ENCODE measurements at regions not wholly inside any gene's neighbourhood (a gene's known extent, or its start where the extent isn't known, plus 50 kb on each side); places are given as distances from the start of the nearest gene placed in this dataset.

- Mint-ChIP-seq H3K9me3 (peaks cover 0 to 6% (median 1%) of the 10 kb centered on the region in 3 donors), H3K27ac (no peak overlapping the region), H3K27me3 (no peaks in the 10 kb centered on the region), H3K4me1 (peaks cover 0 to 1% (median 0%) of the 10 kb centered on the region in 3 donors), H3K4me3 (no peak overlapping the region), H3K36me3 (peaks cover 2% of the 10 kb centered on the region)
These were observed 294.1 kb downstream of the DLEU7 start for GRCh38 chr13:50549221-50549942.

GRCh38 chr13:50550151-50550550 lies 293.3 kb downstream of the DLEU7 start:
- Mint-ChIP-seq H3K36me3 (peaks cover 2% of the 10 kb centered on the region), H3K9me3 (peaks cover 0 to 6% (median 1%) of the 10 kb centered on the region in 3 donors), H3K27me3 (no peaks in the 10 kb centered on the region), H3K4me1 (peaks cover 0 to 1% (median 0%) of the 10 kb centered on the region in 3 donors), H3K27ac (no peak overlapping the region), H3K4me3 (no peak overlapping the region)

GRCh38 chr13:50552424-50552966 lies 291.0 kb downstream of the DLEU7 start:
- H3K27ac Mint-ChIP-seq: no peak overlapping the region
- H3K4me3 Mint-ChIP-seq: no peak overlapping the region
- H3K36me3 Mint-ChIP-seq: peaks cover 2% of the 10 kb centered on the region
- peaks cover 0 to 6% (median 1%) of the 10 kb centered on the region in 3 donors for H3K9me3 Mint-ChIP-seq
- H3K4me1 Mint-ChIP-seq: peaks cover 0 to 1% (median 0%) of the 10 kb centered on the region in 3 donors
- H3K27me3 Mint-ChIP-seq: no peaks in the 10 kb centered on the region

DNA sequence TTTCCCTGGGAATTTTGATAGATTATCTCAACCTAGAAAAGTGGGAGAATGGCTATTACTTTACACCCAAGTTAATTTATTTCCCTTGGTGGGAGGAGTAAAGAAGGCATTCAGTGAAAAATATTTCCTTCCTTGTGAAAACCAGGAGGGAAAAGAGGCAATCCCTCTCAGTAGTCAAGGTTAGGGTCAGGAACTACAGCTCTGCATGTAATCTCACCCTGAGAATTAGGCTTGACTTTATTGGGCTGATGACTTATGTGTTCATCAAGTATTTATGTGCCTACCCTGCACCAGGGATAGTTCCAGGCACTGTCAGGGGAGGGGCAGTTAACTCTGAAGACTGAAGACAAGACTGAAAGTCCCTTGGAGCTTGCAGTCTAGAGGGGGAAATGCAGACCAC lies 281.8 kb downstream of the DLEU7 start:
- H3K4me1 Mint-ChIP-seq: no peaks in the 10 kb centered on the region
- peaks cover 0 to 2% (median 2%) of the 10 kb centered on the region in 3 donors for H3K9me3 Mint-ChIP-seq
- H3K27ac Mint-ChIP-seq: no peak overlapping the region
- H3K27me3 Mint-ChIP-seq: no peaks in the 10 kb centered on the region
- peak overlapping the region in 1 of 4 donors; percentile 4 for H3K4me3 Mint-ChIP-seq
- H3K36me3 Mint-ChIP-seq: peaks cover 3% of the 10 kb centered on the region

DNA sequence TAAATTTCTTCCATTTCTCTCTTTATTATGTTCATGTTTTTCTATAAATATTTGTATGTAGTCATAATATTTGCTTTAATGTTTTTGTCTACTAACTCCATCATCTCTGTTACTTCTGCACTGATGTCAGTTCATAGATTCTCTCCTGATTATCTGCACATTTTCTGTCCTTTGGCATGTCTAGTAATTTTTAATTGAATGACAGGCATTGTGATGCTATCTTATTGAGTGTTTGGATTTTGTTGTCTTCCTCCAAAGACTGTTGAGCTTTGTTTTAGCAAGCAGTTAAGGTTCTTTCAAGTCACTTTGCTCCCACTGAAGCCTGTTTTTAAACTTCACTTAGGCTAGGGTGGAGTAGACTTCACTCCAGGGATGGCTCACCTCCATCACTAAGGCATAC lies 276.8 kb downstream of the DLEU7 start:
- H3K9me3 Mint-ChIP-seq: peaks cover 0 to 10% (median 8%) of the 10 kb centered on the region in 3 donors
- peaks cover 3% of the 10 kb centered on the region for H3K36me3 Mint-ChIP-seq
- no peaks in the 10 kb centered on the region for H3K4me1 Mint-ChIP-seq
- H3K27me3 Mint-ChIP-seq: no peaks in the 10 kb centered on the region
- H3K4me3 Mint-ChIP-seq: no peak overlapping the region
- no peak overlapping the region for H3K27ac Mint-ChIP-seq

DNA sequence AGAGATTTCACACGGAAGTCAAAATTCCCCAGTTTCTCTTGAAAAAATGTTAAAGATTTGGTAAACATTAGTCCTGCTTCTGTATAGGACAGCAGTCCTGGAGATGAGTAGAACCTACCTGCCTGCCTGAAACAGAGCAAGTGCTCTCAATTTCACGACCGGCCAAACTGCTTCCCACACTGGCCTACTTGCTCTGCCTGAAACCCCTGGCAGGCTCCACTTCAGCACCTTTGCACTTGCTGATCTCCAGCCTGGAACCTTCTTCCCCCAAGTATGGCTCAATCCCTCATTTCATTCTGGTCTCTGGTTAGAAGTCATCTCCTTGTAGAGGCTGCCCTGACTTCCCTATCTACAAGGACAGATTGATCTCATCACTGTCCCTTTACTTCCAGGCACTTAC lies 271.4 kb downstream of the DLEU7 start:
- Mint-ChIP-seq H3K36me3 (no peaks in the 10 kb centered on the region), H3K27me3 (no peaks in the 10 kb centered on the region), H3K9me3 (peaks cover 0 to 8% (median 6%) of the 10 kb centered on the region in 3 donors), H3K4me3 (peak overlapping the region in 2 of 4 donors; percentile 9 to 23), H3K27ac (no peak overlapping the region), H3K4me1 (no peaks in the 10 kb centered on the region)

GRCh38 chr13:50573066-50573465 lies 270.4 kb downstream of the DLEU7 start:
- no peaks in the 10 kb centered on the region for H3K27me3 Mint-ChIP-seq
- no peaks in the 10 kb centered on the region for H3K36me3 Mint-ChIP-seq
- H3K27ac Mint-ChIP-seq: no peak overlapping the region
- peaks cover 0 to 3% (median 3%) of the 10 kb centered on the region in 3 donors for H3K9me3 Mint-ChIP-seq
- no peaks in the 10 kb centered on the region for H3K4me1 Mint-ChIP-seq
- no peak overlapping the region for H3K4me3 Mint-ChIP-seq

GRCh38 chr13:50574731-50575130 lies 268.8 kb downstream of the DLEU7 start:
- no peaks in the 10 kb centered on the region for H3K27me3 Mint-ChIP-seq
- H3K4me3 Mint-ChIP-seq: no peak overlapping the region
- H3K36me3 Mint-ChIP-seq: peaks cover 2% of the 10 kb centered on the region
- no peak overlapping the region for H3K27ac Mint-ChIP-seq
- H3K4me1 Mint-ChIP-seq: no peaks in the 10 kb centered on the region
- peaks cover 0 to 3% (median 2%) of the 10 kb centered on the region in 3 donors for H3K9me3 Mint-ChIP-seq

- Mint-ChIP-seq H3K4me1 (no peaks in the 10 kb centered on the region), H3K9me3 (peaks cover 0 to 3% (median 2%) of the 10 kb centered on the region in 3 donors), H3K27me3 (no peaks in the 10 kb centered on the region), H3K4me3 (no peak overlapping the region), H3K36me3 (peaks cover 2% of the 10 kb centered on the region), H3K27ac (no peak overlapping the region)
These were observed 268.4 kb downstream of the DLEU7 start for GRCh38 chr13:50575138-50575537.

GRCh38 chr13:50576156-50576555 lies 267.3 kb downstream of the DLEU7 start:
- peaks cover 2% of the 10 kb centered on the region for H3K36me3 Mint-ChIP-seq
- no peaks in the 10 kb centered on the region for H3K4me1 Mint-ChIP-seq
- no peaks in the 10 kb centered on the region for H3K27me3 Mint-ChIP-seq
- no peak overlapping the region for H3K27ac Mint-ChIP-seq
- H3K9me3 Mint-ChIP-seq: peaks cover 0 to 3% (median 2%) of the 10 kb centered on the region in 3 donors
- H3K4me3 Mint-ChIP-seq: no peak overlapping the region

DNA sequence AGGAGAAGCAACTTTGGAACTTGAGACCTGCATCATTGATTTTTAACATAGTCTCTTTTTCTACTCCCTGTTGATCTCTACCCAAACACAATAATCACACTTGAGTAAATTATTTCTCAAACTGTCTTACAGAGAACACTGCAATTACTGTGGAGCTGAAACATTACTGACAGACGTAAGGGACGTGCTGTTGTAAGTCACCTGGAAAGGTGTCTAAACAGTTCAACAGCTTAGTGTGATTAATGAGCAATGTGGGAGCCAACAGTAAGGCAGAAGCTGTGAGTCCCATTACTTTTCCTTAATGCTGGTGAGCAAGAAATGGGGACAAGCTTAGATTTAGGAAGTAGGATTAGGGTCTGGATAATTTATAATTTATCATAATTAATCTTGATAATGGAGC lies 265.7 kb downstream of the DLEU7 start:
- Mint-ChIP-seq H3K27me3 (no peaks in the 10 kb centered on the region), H3K4me3 (no peak overlapping the region), H3K4me1 (peaks cover 0 to 7% (median 3%) of the 10 kb centered on the region in 3 donors), H3K36me3 (peaks cover 2% of the 10 kb centered on the region), H3K27ac (no peak overlapping the region), H3K9me3 (no peaks in the 10 kb centered on the region)

DNA sequence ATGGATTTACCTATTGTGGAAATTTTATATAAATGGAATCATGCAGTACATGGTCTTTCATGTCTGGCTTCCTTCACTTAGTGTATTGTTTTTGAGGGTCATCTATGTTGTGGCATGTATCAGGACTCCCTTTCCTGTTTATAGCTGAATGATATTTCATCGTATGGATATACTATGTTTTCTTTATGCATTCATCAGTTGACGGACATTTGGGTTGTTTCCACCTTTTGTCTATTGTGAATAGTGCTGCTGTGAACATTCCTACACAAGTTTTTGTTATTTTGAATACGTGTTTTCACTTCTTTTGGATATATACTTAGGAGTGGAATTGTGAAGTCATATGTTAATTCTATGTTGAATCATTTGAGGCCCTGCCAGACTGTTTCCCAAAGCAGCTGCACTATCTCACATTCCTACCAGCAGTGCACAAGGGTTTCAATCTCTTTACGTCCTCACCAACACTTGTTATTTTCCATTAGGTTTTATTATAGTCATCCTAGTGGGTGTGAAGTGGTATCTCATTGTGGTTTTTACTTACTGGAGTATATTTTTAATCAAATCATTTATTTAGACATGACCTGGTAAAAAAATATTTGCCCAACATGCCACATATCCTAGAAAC lies 262.7 kb downstream of the DLEU7 start:
- H3K4me3 Mint-ChIP-seq: no peak overlapping the region
- H3K27me3 Mint-ChIP-seq: no peaks in the 10 kb centered on the region
- H3K9me3 Mint-ChIP-seq: peaks cover 0 to 2% (median 0%) of the 10 kb centered on the region in 3 donors
- H3K4me1 Mint-ChIP-seq: peaks cover 0 to 7% (median 3%) of the 10 kb centered on the region in 3 donors
- peaks cover 2% of the 10 kb centered on the region for H3K36me3 Mint-ChIP-seq
- no peak overlapping the region for H3K27ac Mint-ChIP-seq

DNA sequence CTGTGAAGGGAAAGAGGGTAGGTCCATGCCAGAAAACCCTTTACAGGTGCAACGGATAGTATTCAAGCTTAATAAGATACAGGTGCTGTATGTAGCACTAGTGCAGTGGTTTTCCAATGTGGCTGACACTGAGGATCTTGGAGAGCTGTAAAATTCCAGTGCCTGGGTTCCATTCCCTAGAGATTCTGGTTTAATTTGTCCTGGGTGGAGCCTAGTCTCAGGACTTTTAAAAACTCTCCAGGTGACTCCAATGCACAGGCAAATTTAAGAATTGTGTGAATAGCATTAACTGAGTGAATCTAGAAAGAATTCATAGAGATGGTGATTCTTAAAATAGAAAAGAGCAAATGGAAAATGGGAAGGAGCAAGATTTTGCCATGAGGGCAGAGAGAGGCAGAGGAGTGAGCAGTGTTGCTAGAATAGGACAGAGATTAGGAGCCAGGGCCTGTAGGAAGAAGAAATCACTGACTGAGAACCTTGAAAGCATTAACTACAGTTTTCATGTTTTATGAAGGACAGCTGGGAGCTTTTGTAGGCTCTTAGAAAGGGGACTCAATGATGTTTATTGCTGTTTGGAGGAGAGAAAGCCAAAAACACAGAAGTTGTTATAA lies 261.8 kb downstream of the DLEU7 start:
- H3K9me3 Mint-ChIP-seq: peaks cover 0 to 2% (median 0%) of the 10 kb centered on the region in 3 donors
- H3K4me1 Mint-ChIP-seq: peaks cover 5 to 12% (median 9%) of the 10 kb centered on the region in 3 donors
- H3K27me3 Mint-ChIP-seq: no peaks in the 10 kb centered on the region
- H3K4me3 Mint-ChIP-seq: no peak overlapping the region
- H3K27ac Mint-ChIP-seq: peak overlapping the region in 1 of 3 donors; percentile 60
- peaks cover 2% of the 10 kb centered on the region for H3K36me3 Mint-ChIP-seq

- no peaks in the 10 kb centered on the region for H3K27me3 Mint-ChIP-seq
- no peak overlapping the region for H3K27ac Mint-ChIP-seq
- H3K4me3 Mint-ChIP-seq: no peak overlapping the region
- no peaks in the 10 kb centered on the region for H3K36me3 Mint-ChIP-seq
- H3K9me3 Mint-ChIP-seq: peaks cover 0 to 2% (median 0%) of the 10 kb centered on the region in 3 donors
- peaks cover 33 to 38% (median 35%) of the 10 kb centered on the region in 3 donors for H3K4me1 Mint-ChIP-seq
These were observed 258.5 kb downstream of the DLEU7 start for GRCh38 chr13:50584856-50585580.
